Ishikawa (cell line): ENCODE measurements at regions not wholly inside any gene's neighbourhood (a gene's known extent, or its start where the extent isn't known, plus 50 kb on each side); places are given as distances from the start of the nearest gene placed in this dataset.

Experiments used
- CEBPB ChIP-seq: IDR thresholded peaks from 2 replicates; pipeline ENCODE4 v1.6.1; 2012
- CREB1 ChIP-seq: IDR thresholded peaks from 2 replicates; pipeline ENCODE4 v1.6.1; 2012; ENCODE audit warnings: low read depth
- EGR1 ChIP-seq: IDR thresholded peaks from 2 replicates; pipeline ENCODE4 v1.6.1; 2012
- EP300 ChIP-seq: IDR thresholded peaks from 2 replicates; pipeline ENCODE4 v1.6.1; 2012; ENCODE audit warnings: borderline replicate concordance
- FOXM1 ChIP-seq: IDR thresholded peaks from 2 replicates; pipeline ENCODE4 v1.6.1; 2012; ENCODE audit warnings: low read depth, borderline replicate concordance
- NFIC ChIP-seq: IDR thresholded peaks from 2 replicates; pipeline ENCODE4 v1.6.1; 2012
- RAD21 ChIP-seq: IDR thresholded peaks from 2 replicates; pipeline ENCODE4 v1.6.1; 2012; ENCODE audit warnings: low read depth
- TAF1 ChIP-seq: IDR thresholded peaks from 2 replicates; pipeline ENCODE4 v1.6.1; 2012; ENCODE audit warnings: low read depth, mild to moderate bottlenecking
- TCF12 ChIP-seq: IDR thresholded peaks from 2 replicates; pipeline ENCODE4 v1.6.1; 2012; ENCODE audit warnings: low read depth
- TEAD4 ChIP-seq: IDR thresholded peaks from 2 replicates; pipeline ENCODE4 v1.6.1; 2012
- YY1 ChIP-seq: IDR thresholded peaks from 2 replicates; pipeline ENCODE4 v1.6.1; 2012; ENCODE audit warnings: low read depth
- ZBTB7A ChIP-seq: IDR thresholded peaks from 2 replicates; pipeline ENCODE4 v1.6.1; 2012; ENCODE audit warnings: low read depth
- TF ChIP-seq, protein P1 (sequence below): IDR thresholded peaks from 2 replicates; pipeline ENCODE4 v1.6.1; 2012
- TF ChIP-seq, protein P2 (sequence below): IDR thresholded peaks from 2 replicates; pipeline ENCODE4 v1.6.1; 2012
- TF ChIP-seq, protein P3 (sequence below): IDR thresholded peaks from 2 replicates; pipeline ENCODE4 v1.6.1; 2012; ENCODE audit warnings: low read depth, mild to moderate bottlenecking

DNA sequence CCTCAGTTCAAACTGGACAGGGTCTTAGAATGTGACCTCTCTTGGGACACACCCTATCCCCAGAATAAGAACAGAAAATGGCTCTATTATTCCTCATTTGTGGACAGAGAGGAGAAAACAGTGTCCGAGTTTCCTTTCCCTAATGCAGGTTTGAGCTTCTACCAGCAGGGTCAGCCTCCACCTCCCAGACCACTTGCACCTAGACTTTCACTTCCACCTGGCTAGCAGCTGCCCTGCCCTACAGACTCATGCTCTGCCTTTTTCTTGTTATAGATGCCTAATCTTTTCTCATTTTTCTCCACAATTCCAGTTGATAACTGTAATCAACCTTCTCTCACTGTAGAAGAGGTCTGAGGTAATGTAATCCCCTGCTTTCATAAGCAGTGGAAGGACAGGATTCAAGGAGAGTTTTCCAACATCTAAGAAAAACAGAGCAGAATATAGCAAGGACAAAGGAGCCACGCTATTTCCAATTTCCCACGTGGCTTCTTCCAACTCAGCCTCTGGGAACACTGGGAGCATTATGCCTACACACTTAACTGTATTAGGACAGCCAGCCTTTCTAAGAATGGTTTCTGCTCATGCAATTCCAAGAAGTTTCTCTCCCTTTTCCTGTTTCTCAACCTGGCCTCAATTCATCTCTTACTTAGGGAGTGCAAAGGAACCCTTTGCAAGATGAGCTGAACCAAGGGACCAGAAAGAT lies 239.8 kb downstream of the BCL11A start:
- TF ChIP-seq CEBPB (no peak), EGR1 (no peak), RAD21 (no peak), YY1 (no peak), FOXM1 (no peak), ZBTB7A (no peak), TCF12 (no peak), CREB1 (no peak), EP300 (no peak), TEAD4 (no peak), TAF1 (no peak)
- TF ChIP-seq, protein P1, sequence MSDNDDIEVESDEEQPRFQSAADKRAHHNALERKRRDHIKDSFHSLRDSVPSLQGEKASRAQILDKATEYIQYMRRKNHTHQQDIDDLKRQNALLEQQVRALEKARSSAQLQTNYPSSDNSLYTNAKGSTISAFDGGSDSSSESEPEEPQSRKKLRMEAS: no peak
- TF ChIP-seq, protein P2, sequence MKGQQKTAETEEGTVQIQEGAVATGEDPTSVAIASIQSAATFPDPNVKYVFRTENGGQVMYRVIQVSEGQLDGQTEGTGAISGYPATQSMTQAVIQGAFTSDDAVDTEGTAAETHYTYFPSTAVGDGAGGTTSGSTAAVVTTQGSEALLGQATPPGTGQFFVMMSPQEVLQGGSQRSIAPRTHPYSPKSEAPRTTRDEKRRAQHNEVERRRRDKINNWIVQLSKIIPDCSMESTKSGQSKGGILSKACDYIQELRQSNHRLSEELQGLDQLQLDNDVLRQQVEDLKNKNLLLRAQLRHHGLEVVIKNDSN: no peak
- TF ChIP-seq, protein P3, sequence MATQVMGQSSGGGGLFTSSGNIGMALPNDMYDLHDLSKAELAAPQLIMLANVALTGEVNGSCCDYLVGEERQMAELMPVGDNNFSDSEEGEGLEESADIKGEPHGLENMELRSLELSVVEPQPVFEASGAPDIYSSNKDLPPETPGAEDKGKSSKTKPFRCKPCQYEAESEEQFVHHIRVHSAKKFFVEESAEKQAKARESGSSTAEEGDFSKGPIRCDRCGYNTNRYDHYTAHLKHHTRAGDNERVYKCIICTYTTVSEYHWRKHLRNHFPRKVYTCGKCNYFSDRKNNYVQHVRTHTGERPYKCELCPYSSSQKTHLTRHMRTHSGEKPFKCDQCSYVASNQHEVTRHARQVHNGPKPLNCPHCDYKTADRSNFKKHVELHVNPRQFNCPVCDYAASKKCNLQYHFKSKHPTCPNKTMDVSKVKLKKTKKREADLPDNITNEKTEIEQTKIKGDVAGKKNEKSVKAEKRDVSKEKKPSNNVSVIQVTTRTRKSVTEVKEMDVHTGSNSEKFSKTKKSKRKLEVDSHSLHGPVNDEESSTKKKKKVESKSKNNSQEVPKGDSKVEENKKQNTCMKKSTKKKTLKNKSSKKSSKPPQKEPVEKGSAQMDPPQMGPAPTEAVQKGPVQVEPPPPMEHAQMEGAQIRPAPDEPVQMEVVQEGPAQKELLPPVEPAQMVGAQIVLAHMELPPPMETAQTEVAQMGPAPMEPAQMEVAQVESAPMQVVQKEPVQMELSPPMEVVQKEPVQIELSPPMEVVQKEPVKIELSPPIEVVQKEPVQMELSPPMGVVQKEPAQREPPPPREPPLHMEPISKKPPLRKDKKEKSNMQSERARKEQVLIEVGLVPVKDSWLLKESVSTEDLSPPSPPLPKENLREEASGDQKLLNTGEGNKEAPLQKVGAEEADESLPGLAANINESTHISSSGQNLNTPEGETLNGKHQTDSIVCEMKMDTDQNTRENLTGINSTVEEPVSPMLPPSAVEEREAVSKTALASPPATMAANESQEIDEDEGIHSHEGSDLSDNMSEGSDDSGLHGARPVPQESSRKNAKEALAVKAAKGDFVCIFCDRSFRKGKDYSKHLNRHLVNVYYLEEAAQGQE: no peak

DNA sequence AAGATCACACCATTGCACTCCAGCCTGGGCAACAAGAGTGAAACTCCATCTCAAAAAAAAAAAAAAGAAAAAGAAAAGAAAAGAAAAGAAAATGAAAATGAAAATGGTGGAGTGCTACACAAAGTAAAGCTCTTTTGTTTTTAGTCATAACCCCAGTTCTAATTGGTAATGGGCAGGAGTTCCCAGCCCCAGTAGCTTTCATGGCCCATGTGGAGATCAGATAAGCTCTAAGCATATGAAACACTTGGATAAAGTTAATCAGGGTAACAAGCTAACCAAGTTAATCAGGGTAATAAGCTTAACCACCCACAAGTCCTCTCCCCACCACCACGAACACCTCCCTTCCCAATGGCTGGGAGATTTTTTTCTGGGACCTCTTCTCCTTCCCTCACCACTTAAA lies 240.8 kb downstream of the BCL11A start:
- TF ChIP-seq NFIC (no peak), YY1 (no peak), RAD21 (no peak), TEAD4 (no peak)

DNA sequence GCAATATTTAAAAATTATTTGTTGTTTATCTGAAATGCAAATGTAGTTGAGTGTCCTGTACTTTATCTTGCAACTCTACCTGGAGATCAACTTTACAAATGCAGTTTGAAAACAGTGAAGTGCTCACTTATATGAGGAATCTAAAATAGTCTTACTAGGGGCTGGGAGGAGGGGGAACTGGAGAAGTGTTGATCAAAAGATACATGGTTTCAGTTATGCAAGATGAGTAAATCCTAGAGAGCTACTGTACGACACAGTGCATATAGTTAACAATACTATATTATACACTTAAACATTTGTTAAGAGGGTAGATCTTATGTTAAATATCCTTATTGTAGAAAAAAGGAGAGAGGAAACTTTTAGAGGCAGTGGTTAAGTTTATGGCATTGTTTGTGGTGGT lies 241.9 kb downstream of the BCL11A start:
- TF ChIP-seq CEBPB (no peak), NFIC (no peak), ZBTB7A (no peak), CREB1 (no peak), TAF1 (no peak)
- TF ChIP-seq, protein P1: no peak

DNA sequence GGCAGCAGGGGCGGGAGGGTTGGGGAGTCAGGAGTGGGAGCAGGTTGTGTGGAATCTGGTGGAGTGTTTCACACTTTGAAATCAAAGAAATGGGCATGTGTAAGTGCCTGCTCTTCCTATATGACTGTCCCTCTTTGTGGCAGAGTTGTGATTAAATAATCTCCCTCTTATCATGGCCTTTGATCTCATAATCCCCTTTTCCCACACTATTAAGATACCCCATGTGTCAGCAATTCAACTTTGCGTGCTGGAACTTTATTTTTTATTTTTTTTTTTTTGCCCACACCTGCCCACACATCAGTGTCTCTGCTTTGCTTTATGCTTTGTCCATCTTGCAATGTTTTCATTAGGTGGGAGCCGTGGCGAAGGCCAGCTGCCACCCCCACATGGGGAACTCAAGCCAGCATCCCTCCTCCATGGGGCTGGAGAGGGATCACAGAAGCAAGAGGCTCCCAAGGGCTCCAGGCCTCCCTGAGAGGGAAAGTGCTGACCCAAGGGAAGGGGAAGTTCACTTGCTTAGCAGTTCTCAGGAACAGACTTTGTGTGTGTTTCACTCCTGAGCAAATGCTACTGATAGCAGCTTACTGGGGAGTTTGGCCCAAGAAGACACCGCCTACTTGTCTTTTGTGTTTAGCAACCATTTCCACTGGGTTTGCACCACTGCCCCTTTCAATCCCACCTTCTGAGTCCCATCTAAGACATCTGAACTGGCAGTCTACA lies 243.4 kb downstream of the BCL11A start:
- no peak for TF ChIP-seq FOXM1
- no peak for TF ChIP-seq CREB1
- TF ChIP-seq, protein P1: no peak
- TF ChIP-seq EGR1: no peak
- TF ChIP-seq YY1: no peak
- no peak for TF ChIP-seq TCF12
- TF ChIP-seq, protein P2: no peak
- no peak for TF ChIP-seq ZBTB7A

DNA sequence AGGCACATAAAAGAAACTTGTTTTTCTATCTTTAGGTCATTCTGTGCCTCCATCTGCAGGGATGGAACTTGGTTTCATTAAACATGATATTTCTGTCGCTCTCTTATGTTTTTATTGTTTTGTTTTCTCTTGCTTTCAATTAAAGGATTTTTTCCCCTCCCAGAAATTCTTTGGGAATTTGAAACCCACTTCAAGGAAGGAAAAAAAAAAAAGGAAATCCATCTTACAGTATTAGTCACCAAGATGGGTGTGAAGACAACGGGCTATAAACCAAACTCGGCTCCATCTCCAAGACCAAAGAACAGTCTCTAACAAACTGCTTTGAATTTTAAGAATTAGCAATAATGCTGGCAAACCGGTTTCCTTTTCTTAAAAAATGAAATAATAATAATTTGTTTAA lies 244.1 kb downstream of the BCL11A start:
- TF ChIP-seq YY1 (no peak), TEAD4 (no peak), CREB1 (no peak), CEBPB (no peak), TAF1 (no peak), ZBTB7A (no peak), NFIC (no peak), EGR1 (no peak), RAD21 (no peak), TCF12 (no peak), FOXM1 (no peak)
- TF ChIP-seq, protein P2: no peak
- TF ChIP-seq, protein P3: no peak
- TF ChIP-seq, protein P1: no peak
